22Rv1 (cell line): ENCODE measurements at regions not wholly inside any gene's neighbourhood (a gene's known extent, or its start where the extent isn't known, plus 50 kb on each side); places are given as distances from the start of the nearest gene placed in this dataset.

Source experiments
- H3K27ac ChIP-seq: fragments of 450-650 bp; 2 replicates; pipeline ENCODE4 v1.5.1; 2017
- CTCF ChIP-seq: fragments of 450-650 bp; IDR thresholded peaks from 2 replicates; pipeline ENCODE4 v1.5.1; 2017; ENCODE audit warnings: mild to moderate bottlenecking
- ZFX ChIP-seq: fragments of 450-650 bp; IDR thresholded peaks from 2 replicates; pipeline ENCODE4 v1.6.1; 2017; ENCODE audit warnings: antibody characterized with exemption, borderline replicate concordance

- no peak for TF ChIP-seq ZFX
- TF ChIP-seq CTCF, result no peak
Measured at GRCh38 chr21:43273016-43273707, 104.4 kb downstream of the CRYAA start.

GRCh38 chr21:43272591-43272990, 103.8 kb downstream of the CRYAA start:
- no peak overlapping the region for H3K27ac ChIP-seq
- no peak for TF ChIP-seq CTCF
- no peak for TF ChIP-seq ZFX

More at GRCh38 chr21:43273016-43273707, 104.4 kb downstream of the CRYAA start:
- H3K27ac ChIP-seq, result no peak overlapping the region

- no peak for TF ChIP-seq CTCF
- no peak for TF ChIP-seq ZFX
- no peak overlapping the region for H3K27ac ChIP-seq
Measured at GRCh38 chr21:43271452-43272020, 102.7 kb downstream of the CRYAA start.

GRCh38 chr21:43270800-43271301, 102.0 kb downstream of the CRYAA start:
- no peak for TF ChIP-seq ZFX
- no peak for TF ChIP-seq CTCF
- no peak overlapping the region for H3K27ac ChIP-seq

- TF ChIP-seq CTCF (no peak), ZFX (no peak)
- no peak overlapping the region for H3K27ac ChIP-seq
Measured at GRCh38 chr21:43269957-43270705, 101.3 kb downstream of the CRYAA start.

- no peak overlapping the region for H3K27ac ChIP-seq
- TF ChIP-seq CTCF, result peak; percentile 50
- TF ChIP-seq ZFX, result no peak
Measured at GRCh38 chr21:43269440-43269839, 100.6 kb downstream of the CRYAA start.

- H3K27ac ChIP-seq, result no peak overlapping the region
Measured at GRCh38 chr21:43268804-43269186, 100.0 kb downstream of the CRYAA start.

More at GRCh38 chr21:43268804-43269186, 100.0 kb downstream of the CRYAA start:
- TF ChIP-seq ZFX, result no peak
- TF ChIP-seq CTCF, result no peak
